Keratinocyte (primary cell): ENCODE measurements at regions not wholly inside any gene's neighbourhood (a gene's known extent, or its start where the extent isn't known, plus 50 kb on each side); places are given as distances from the start of the nearest gene placed in this dataset.

Source experiments
- DNase-seq: peaks from one replicate; pipeline ENCODE4 v3.0.0-alpha.2; 2011; ENCODE audit warnings: low read depth, missing footprints, low spot score
- FAIRE-seq: peaks from 2 replicates; lab custom pipeline; 2011; peaks lifted over from hg19 to GRCh38; lab: Jason Lieb, UNC
- H2AFZ ChIP-seq: 2 replicates; pipeline ENCODE4 v1.6.0; 2012; ENCODE audit warnings: low read length, control low read depth, inconsistent platforms; ENCODE audit not compliant: control insufficient read depth
- H3K27ac ChIP-seq: 2 replicates; pipeline ENCODE4 v1.5.1; 2011; ENCODE audit warnings: low read length; ENCODE audit not compliant: control insufficient read depth, insufficient read depth
- H3K27me3 ChIP-seq: 3 replicates; pipeline ENCODE4 v1.6.0; 2011; ENCODE audit warnings: low read length; ENCODE audit not compliant: control insufficient read depth, insufficient read depth; ENCODE audit errors: extremely low read depth
- H3K36me3 ChIP-seq, 2 experiments: 2 replicates in 1 of 2; 3 replicates in 1 of 2; pipeline ENCODE4 v1.5.1; 2011; ENCODE audit warnings: low read length in 2 of 2, mild to moderate bottlenecking in 1 of 2; ENCODE audit not compliant: control insufficient read depth in 2 of 2, insufficient read depth in 2 of 2; ENCODE audit errors: extremely low read depth in 1 of 2
- H3K4me1 ChIP-seq: 3 replicates; pipeline ENCODE4 v1.5.1; 2011; ENCODE audit warnings: low read length; ENCODE audit not compliant: control insufficient read depth, insufficient read depth; ENCODE audit errors: extremely low read depth
- H3K4me2 ChIP-seq: 3 replicates; pipeline ENCODE4 v1.6.0; 2011; ENCODE audit warnings: low read depth, low read length; ENCODE audit not compliant: control insufficient read depth, insufficient read depth; ENCODE audit errors: extremely low read depth
- H3K4me3 ChIP-seq, 3 experiments: fragments of 200-600 bp in 1 of 3; sonication (generic) in 1 of 3; 2 replicates in 2 of 3; 3 replicates in 1 of 3; pipeline ENCODE4 v1.5.1; 2011 to 2016; ENCODE audit warnings: low read length in 3 of 3, mild to moderate bottlenecking in 3 of 3, control low read depth in 2 of 3, inconsistent platforms in 1 of 3, low read depth in 1 of 3, mixed read lengths in 1 of 3, mixed run types in 1 of 3, moderate library complexity in 1 of 3; ENCODE audit not compliant: control insufficient read depth in 2 of 3, insufficient read depth in 2 of 3; ENCODE audit errors: extremely low read depth in 1 of 3
- H3K79me2 ChIP-seq: 2 replicates; pipeline ENCODE4 v1.6.0; 2012; ENCODE audit warnings: low read length; ENCODE audit not compliant: control insufficient read depth, insufficient read depth
- H3K9ac ChIP-seq: 3 replicates; pipeline ENCODE4 v1.6.0; 2011; ENCODE audit warnings: low read length; ENCODE audit not compliant: control insufficient read depth, insufficient read depth; ENCODE audit errors: extremely low read depth
- H3K9me1 ChIP-seq: 3 replicates; pipeline ENCODE4 v1.6.0; 2011; ENCODE audit warnings: low read length; ENCODE audit not compliant: control insufficient read depth, insufficient read depth; ENCODE audit errors: extremely low read depth
- H3K9me3 ChIP-seq: 2 replicates; pipeline ENCODE4 v1.5.1; 2012; ENCODE audit warnings: low read depth, low read length; ENCODE audit not compliant: control insufficient read depth
- H4K20me1 ChIP-seq: 3 replicates; pipeline ENCODE4 v1.6.0; 2011; ENCODE audit warnings: low read length; ENCODE audit not compliant: control insufficient read depth, insufficient read depth; ENCODE audit errors: extremely low read depth
- EZH2 ChIP-seq: IDR thresholded peaks from one replicate; pipeline ENCODE4 v1.6.1; 2012; ENCODE audit warnings: inconsistent platforms, mild to moderate bottlenecking, low read length, moderate library complexity
- dilution Hi-C: fragments of 300-500 bp; cut with MboI; formaldehyde crosslinking; loops from one replicate; pipeline ENCODE4 v1.7.0; 2020; ENCODE audit warnings: low sequenced_read_pairs; ENCODE audit not compliant: extremely low pct_ligation_motif_present
- TF ChIP-seq, protein P1 (sequence below), 3 experiments: IDR thresholded peaks in 1 of 3; conservative IDR thresholded peaks in 1 of 3; optimal IDR thresholded peaks in 1 of 3; 2 replicates in 2 of 3; 3 replicates in 1 of 3; pipeline versions ENCODE3 to v1.5.1; 2011; ENCODE audit warnings: low read length in 3 of 3, mild to moderate bottlenecking in 3 of 3, moderate library complexity in 2 of 3, control low read depth in 1 of 3, inconsistent platforms in 1 of 3; ENCODE audit not compliant: insufficient read depth in 2 of 3; ENCODE audit errors: extremely low read depth in 1 of 3

DNA sequence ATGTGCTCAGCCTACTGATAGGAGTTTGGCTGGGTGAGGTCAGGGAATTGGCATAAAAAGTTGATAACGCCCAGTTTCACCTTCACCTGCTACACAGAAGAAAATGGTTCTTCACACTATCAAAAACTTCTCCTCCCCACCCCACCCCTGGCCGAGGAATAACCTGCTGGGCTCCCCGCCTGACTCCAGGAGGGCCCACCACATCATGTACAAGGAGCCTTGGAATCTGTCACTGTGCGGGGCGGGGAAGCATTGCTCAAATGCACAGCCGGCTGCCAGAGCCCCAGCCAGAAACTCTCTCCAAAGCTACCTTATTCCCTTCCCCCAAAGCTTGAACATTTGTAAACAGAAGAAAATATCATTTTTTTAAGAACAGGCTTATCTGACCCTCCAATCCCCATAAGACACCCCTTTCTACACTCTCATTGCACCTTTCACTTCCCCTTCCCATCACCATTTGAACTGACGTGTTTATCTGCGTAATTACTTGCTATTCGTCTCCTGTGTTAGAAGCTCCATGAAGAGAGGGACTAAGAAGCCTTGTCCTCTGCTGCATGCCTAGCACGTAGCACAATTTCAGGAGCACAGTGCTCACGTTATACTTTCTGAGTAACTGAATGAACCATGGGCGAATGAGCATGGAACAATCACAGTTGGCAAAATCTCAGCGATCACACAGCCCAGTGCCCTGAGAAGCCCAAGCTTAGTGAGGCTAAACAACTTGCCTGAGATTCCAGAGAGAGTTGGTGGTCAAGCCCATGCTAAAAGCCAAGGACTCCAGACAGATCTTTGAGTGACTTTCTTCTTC, 82.9 kb downstream of the HES1 start:
- H3K4me2 ChIP-seq, result no peak overlapping the region
- DNase-seq (no peak), FAIRE-seq (no peak)
- H2AFZ ChIP-seq, result no peak overlapping the region
- TF ChIP-seq, protein P1, sequence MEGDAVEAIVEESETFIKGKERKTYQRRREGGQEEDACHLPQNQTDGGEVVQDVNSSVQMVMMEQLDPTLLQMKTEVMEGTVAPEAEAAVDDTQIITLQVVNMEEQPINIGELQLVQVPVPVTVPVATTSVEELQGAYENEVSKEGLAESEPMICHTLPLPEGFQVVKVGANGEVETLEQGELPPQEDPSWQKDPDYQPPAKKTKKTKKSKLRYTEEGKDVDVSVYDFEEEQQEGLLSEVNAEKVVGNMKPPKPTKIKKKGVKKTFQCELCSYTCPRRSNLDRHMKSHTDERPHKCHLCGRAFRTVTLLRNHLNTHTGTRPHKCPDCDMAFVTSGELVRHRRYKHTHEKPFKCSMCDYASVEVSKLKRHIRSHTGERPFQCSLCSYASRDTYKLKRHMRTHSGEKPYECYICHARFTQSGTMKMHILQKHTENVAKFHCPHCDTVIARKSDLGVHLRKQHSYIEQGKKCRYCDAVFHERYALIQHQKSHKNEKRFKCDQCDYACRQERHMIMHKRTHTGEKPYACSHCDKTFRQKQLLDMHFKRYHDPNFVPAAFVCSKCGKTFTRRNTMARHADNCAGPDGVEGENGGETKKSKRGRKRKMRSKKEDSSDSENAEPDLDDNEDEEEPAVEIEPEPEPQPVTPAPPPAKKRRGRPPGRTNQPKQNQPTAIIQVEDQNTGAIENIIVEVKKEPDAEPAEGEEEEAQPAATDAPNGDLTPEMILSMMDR (optimal IDR thresholded peaks at IDR 0.05 in 1 of 3, IDR thresholded peaks at IDR 0.05 in 1 of 3, conservative IDR thresholded peaks at IDR 0.05 in 1 of 3; ENCODE audit: extremely low read depth in 1 of 3, insufficient read depth in 2 of 3, low read length in 3 of 3), result no peak
- TF ChIP-seq EZH2, result no peak
- no peaks in the 10 kb centered on the region for H3K36me3 ChIP-seq
- H3K27ac ChIP-seq, result no peak overlapping the region
- H3K27me3 ChIP-seq, result peaks cover 12% of the 10 kb centered on the region
- H3K4me3 ChIP-seq, result no peak overlapping the region
- H3K9me1 ChIP-seq, result no peaks in the 10 kb centered on the region
- H3K9ac ChIP-seq, result no peak overlapping the region
- H3K9me3 ChIP-seq, result no peaks in the 10 kb centered on the region
- H4K20me1 ChIP-seq, result no peaks in the 10 kb centered on the region
- H3K79me2 ChIP-seq, result no peaks in the 10 kb centered on the region
- no peaks in the 10 kb centered on the region for H3K4me1 ChIP-seq
- dilution Hi-C loops, result no loop called here

DNA sequence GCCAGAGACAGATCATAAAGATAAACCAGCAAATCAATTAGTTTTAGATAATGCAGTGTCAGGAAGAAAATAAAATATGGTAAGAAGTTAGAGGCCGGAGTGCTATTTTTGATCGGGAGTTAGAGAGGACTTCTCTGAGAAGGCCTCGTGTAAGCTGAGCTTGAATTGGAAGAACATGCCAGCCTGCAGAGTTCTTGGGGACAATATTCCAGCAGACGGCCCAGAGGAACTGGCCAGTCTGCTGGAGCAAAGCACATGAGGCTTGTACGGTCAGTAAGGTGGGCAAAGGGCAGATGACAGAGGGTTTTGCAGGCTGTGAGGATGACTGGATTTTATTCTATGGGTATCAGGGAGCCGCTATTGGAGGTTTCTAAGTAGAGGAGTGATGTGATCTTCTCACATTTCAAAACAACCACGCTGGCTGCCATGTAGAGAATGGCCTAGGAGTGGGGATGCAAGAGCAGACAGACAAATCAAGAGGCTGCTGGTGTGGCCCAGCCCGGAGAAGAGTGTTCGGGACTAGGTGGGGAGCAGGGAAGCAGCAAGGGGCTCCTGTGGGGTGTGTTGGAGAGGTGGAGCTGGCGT, 84.0 kb downstream of the HES1 start:
- Histone ChIP-seq H3K4me3 (no peak overlapping the region), H4K20me1 (no peaks in the 10 kb centered on the region), H3K4me2 (no peak overlapping the region), H2AFZ (no peak overlapping the region), H3K9ac (no peak overlapping the region), H3K9me3 (no peaks in the 10 kb centered on the region), H3K27me3 (peaks cover 20% of the 10 kb centered on the region), H3K27ac (no peak overlapping the region), H3K4me1 (no peaks in the 10 kb centered on the region), H3K9me1 (no peaks in the 10 kb centered on the region), H3K36me3 (no peaks in the 10 kb centered on the region), H3K79me2 (no peaks in the 10 kb centered on the region)
- FAIRE-seq, result no peak
- DNase-seq, result no peak
- dilution Hi-C loops, result no loop called here
- no peak for TF ChIP-seq EZH2
- TF ChIP-seq, protein P1 (optimal IDR thresholded peaks at IDR 0.05 in 1 of 3, IDR thresholded peaks at IDR 0.05 in 1 of 3, conservative IDR thresholded peaks at IDR 0.05 in 1 of 3; ENCODE audit: extremely low read depth in 1 of 3, insufficient read depth in 2 of 3, low read length in 3 of 3), result no peak
